HL-60/S4 treated with retinoic acid at 250 ng/mL for 4 days and 3 days (cell line): ENCODE measurements at regions not wholly inside any gene's neighbourhood (a gene's known extent, or its start where the extent isn't known, plus 50 kb on each side); places are given as distances from the start of the nearest gene placed in this dataset.
"Not testable (repeated sequence)": the region's sequence is repeated elsewhere in the genome, so short reads cannot be mapped to it uniquely, and the experiment has no call there.

ENCODE experiments used
- in situ Hi-C: fragments of 300-500 bp; cut with MboI; formaldehyde crosslinking; loops from 2 replicates; pipeline ENCODE4 v1.7.0; 2022; ENCODE audit warnings: low sequenced_read_pairs

DNA sequence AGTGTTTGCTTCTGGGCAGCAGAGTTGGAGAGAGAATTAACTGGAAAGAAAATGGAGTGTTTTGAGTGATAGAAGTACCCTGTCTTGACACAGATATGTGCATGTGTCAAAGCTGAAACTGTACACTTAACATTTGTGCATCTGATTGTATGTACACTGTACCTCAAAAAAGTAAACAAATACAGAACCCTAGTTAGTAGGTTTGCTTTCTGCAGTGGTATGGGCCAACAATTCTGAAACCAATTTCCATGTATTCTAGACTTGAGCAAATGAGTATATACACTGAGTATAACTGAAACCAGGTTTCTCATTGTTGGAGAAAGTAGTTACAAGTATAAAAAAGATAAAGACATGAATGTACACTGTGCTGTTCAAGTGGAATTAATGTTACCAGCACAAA is 52.4 kb downstream of the ELAPOR2 start:
- in situ Hi-C loops = no loop called here

DNA sequence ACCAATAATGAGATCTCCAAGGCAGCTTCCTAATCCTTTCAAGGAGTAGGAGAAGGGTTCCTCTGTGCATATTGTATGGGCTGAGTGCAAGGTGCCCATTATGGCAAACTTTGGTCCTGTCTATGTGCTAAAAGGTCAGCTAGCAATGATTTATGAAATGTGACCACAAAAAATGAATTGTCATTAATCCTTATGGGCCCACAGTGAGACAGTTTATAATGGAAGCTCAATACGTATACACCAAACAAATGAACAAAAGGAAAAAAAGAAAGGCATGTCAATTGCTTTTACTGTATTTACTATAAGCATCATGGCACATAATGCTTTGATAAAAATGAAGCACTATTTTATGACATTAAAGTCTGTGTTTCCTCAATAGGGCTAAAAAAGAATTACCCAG is 54.5 kb downstream of the ELAPOR2 start:
- in situ Hi-C loops = no loop called here

DNA sequence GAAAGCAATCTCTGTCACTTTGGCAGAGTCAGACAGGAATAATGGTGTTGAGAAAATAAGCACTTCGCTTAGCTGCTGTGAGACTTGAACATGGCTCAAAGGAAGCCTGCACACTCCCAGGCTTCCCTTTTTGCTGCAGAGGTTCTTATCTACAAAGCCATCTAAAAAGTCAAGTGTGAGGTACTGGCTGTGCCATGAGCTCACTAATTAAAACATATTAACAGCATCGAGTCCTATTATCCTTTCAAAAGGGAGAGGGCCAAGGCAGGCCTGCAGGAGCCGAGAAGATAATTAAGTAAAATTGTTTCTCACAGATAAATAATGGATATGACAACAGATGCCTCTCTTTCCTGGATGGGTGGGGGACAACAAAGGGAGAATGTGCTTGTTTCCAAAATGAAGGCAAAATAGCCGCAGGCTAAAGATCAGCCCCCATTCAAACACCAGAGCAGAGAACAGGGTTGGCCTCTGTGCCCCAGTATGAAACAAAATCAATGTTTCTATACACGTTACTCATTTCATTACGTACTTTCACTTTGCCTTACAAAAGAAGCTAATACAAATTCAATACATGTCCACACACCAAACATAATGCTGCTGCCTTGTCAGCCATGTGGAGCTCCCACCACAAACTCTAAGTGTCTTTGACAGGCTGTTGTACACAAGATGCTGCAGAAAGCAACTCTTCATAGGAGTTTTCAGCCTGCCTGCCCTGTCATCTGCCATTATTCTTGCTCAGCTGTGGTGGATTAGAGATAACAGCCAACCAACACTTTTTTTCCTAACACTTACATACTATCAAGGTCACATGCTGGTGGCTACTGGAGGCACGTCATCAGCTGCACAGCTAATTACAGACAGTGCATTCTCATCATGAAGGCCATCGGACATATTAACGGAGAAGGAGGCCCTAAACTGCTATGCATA is 55.3 kb downstream of the ELAPOR2 start:
- in situ Hi-C loops = no loop called here

DNA sequence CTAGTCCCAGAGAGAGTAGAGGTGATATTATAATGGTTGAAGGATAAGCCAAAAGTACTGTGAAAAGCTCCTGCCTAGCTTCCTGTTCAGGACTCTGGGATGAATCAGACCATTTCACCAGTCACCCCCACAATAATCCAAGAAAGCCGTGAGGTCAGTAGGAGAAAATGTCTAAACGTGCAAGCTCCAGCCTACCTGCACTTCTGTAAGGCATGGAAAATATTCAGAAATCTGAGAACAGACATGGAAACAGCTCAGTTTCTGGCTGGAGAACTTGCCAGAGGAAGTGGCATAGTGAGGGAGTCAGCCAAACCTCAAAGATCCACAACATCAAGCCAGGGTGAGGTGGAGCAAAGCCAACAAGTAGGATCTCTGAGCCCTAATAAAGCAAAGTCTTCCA is 58.2 kb downstream of the ELAPOR2 start:
- in situ Hi-C loops = no loop called here

DNA sequence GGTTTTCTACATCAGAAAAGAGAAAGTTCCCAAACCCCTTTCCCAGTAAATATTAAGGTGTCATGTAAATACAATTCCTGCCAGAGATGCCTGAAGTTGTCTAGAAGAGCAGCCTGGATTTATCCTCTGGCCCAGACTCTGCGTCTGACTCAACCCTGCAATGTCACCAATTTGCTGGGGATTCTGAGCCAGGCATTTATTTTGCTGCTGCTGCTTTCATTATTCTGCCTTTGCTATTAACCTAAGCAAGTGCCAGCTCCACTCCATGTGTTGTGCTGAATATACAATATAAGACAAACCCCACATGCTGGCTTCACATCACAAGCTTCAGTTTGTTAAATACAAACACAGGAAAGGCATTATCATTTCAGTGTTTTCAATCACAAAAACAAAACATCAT is 59.1 kb downstream of the ELAPOR2 start:
- in situ Hi-C loops = no loop called here

DNA sequence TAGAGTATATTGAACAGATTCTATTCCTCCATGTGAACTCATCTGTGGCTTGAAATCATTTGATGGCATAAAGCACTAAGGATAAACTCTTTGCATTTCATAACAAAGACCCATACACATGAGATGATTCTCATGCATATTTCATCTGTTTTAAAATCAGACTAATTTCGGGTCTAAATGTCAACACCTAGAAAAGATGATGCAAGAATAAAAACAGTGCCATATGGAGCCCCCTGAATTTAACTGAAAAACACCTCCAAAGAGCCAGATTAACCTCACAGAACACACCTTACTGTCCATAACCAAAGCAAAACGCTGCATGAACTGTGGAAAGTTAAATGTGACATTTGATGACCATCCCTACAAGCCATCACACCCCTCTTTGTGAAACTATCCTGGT is 59.7 kb downstream of the ELAPOR2 start:
- in situ Hi-C loops = no loop called here

DNA sequence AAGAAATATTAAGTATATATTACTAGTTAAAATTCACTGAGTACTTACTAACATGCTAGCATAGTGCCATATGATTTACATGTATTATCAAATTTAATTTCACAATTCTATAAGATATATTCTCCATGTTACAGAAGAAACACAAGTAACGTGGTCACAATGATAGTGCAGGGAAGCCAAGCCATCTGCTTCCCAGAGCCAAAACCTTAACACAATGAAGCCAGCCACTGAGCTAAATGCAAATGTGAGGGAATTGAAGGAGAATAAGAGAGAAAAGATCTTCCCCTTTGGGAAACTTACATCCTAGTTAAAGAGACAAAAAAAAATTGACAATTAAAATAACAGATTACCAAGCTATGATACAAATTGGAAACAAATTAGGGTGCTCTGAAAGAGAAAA is 63.6 kb downstream of the ELAPOR2 start:
- in situ Hi-C loops = no loop called here

DNA sequence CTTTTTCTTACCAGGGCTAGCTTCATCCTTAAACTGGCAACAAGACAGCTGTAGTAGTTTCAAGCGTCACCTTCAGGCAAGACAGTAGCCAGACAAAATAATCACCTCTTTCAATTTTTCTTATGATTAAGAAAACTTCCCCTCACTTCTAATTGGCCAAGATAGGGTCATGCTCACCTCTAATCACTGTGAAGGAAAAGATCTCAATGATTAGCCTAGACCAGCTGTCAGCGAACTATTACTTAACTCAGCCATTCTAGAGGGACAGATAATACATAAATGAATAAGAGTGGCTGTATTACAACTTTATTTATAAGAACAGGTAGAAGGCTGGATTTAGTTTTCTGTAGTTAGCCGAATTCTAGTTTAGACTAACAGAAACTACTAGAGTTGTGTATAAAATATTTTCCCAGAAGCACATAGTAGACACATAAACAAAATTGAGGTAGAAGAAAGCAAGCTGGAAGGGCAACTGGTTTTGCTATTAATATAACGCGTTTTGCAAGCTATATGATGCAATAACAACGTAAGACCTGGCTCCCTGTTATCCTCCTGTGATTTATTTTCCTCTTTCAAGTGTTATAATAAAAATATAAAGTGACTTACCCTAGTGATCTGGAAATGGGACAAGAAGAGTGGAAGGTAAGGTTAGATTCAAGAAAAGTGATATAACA is 64.3 kb downstream of the ELAPOR2 start:
- in situ Hi-C loops = no loop called here

DNA sequence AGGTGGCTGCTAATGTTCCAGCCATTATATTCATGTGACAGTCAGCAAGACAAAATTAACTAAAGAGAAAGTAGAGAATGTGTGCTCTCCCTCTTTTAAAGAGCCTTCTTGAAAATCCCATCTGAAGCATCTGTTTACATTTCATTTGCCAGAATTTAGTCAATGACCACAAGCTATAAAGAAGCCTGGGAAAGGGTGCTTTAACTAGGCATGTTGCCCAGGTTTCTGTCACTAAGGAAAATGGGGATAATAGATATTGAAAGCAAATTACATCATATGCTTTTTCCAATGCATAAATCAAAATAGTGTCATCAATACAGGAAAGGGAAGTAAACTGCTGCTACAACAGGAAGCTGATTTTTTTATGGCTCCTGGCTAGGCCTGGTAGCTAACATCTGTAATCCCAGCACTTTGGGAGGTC is 67.7 kb downstream of the ELAPOR2 start:
- in situ Hi-C loops = no loop called here

DNA sequence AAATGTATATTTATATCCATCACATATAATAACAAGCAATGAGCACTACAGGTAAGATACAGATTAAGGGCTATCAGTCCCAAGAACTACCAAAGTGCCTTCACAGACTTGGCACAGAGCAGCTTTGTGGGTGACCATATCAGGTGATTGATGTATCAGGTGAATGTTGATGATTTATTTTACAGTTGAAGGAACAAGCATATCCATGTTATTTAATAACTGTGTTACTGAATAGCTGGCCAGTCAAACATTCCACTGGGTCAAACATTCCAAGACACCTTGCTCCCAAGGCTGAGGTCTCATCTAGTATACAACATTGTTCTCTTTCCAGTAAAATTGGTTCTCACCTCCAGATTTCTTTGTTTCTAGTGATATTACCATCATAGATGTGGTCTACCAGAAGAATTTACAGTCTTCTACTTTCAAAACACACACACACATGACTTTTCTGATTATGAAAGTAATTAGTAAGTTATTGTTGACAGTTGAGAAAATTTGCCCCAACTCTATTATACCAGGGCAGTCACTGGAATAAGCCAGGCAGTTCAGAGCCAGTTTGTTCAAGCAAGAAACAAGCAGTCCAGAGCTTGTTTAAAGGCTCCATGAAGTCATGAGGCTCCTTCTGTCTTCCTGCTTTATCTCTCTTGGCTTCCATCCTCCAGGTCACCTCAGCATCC is 68.2 kb downstream of the ELAPOR2 start:
- in situ Hi-C loops = no loop called here

DNA sequence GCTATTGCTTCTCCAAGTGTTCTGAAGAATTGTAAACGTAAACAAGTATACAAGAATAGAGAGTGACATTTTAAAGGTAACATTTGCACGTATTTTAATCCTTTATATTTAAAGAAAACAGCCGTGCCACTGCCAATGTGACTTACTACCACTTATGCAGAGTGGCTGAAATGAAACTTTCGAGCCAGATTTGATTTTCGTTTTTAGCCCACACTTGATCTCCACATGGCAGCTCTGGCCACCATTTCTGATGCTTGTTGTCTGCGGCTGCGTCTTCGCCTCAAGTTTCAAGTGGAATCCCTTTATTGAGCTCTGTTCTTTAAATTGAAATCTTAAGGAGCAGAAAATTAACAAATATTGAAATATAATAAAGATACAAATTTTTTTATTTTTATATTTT is 70.0 kb downstream of the ELAPOR2 start:
- in situ Hi-C loops = no loop called here

DNA sequence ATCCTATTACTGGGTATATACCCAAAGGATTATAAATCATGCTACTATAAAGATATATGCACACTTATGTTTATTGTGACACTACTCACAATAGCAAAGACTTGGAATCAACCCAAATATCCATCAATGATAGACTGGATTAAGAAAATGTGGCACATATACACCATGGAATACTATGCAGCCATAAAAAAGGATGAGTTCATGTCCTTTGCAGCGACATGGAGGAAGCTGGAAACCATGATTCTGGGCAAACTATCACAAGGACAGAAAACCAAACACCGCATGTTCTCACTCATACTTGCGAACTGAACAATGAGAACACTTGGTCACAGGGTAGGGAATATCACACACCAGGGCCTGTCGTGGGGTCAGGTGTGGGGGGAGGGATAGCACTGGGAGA is 71.6 kb downstream of the ELAPOR2 start:
- in situ Hi-C loops = not testable (repeated sequence)

DNA sequence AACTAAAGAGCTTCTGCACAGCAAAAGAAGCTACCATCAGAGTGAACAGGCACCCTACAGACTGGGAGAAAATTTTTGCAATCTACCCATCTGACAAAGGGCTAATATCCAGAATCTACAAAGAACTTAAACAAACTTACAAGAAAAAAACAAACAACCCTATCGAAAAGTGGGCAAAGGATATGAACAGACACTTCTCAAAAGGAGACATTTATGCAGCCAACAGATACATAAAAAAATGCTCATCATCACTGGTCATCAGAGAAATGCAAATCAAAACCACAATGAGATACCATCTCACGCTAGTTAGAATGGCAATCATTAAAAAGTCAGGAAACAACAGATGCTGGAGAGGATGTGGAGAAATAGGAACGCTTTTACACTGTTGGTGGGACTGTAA is 72.1 kb downstream of the ELAPOR2 start:
- in situ Hi-C loops = not testable (repeated sequence)

DNA sequence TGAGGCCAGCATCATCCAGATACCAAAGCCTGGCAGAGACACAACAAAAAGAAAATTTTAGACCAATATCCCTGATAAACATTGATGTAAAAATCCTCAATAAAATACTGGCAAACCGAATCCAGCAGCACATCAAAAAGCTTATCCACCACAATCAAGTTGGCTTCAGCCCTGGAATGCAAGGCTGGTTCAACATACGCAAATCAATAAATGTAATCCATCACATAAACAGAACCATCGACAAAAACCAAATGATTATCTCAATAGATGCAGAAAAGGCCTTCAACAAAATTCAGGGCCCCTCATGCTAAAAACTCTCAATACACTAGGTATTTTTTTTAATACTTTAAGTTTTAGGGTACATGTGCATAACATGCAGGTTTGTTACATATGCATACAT is 74.1 kb downstream of the ELAPOR2 start:
- in situ Hi-C loops = not testable (repeated sequence)

DNA sequence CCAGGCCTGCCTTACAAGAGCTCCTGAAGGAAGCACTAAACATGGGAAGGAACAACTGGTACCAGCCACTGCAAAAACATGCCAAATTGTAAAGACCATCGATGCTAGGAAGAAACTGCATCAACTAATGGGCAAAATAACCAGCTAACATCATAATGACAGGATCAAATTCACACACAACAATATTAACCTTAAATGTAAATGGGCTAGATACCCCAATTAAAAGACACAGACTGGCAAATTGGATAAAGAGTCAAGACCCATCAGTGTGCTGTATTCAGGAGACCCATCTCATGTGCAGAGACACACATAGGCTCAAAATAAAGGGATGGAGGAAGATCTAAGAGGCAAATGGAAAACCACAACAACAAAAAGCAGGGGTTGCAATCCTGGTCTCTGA is 75.8 kb downstream of the ELAPOR2 start:
- in situ Hi-C loops = not testable (repeated sequence)

DNA sequence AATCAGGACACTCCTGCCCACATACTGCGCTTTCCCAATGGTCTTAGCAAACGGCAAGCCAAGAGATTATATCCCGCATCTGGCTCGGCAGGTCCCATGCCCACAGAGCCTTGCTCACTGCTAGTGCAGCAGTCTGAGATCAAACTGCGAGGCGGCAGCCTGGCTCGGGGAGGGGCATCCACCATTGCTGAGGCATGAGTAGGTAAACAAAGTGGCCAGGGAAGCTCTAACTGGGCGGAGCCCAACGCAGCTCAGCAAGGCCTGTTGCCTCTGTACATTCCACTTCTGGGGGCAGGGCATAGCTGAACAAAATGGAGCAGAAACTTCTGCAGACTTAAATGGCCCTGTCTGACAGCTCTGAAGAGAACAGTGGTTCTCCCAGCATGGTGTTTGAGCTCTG is 77.5 kb downstream of the ELAPOR2 start:
- in situ Hi-C loops = not testable (repeated sequence)

DNA sequence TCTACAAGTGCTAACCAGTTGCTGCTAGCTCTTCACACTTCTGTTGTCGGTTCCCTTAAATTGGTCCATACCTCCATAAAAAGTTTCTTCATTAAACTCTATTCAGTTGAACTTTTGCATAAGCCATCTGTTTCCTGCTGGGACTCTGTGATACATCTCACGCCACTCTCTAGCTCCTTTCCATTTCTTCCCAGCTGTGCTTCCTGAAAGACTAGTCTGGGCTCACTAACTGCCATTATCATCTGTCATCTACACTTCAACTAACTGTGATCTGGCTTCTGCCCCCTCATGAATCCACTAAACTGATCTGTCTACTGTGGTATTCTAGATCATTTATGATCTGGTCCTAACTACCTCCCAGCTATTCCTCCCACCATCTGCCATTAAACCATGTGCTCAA is 78.3 kb downstream of the ELAPOR2 start:
- in situ Hi-C loops = no loop called here

DNA sequence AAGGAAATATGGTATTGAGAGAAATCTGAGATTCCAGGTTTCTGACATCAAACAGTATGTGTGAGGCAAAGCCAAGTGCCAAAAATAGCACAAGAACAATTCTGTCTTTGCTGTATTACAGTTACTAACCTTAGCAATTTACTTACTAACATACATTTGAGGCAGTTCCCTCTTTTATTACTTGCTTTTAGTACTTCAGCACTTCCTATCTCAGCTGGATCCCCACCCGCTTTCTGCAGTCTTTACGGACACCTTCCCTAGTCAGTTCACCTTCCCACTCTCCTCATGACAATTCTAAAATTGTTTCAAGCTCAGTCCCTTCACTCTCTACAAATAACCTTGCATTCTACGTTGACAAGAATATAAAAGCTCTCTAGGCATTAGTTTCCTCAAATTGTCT is 79.2 kb downstream of the ELAPOR2 start:
- in situ Hi-C loops = no loop called here

DNA sequence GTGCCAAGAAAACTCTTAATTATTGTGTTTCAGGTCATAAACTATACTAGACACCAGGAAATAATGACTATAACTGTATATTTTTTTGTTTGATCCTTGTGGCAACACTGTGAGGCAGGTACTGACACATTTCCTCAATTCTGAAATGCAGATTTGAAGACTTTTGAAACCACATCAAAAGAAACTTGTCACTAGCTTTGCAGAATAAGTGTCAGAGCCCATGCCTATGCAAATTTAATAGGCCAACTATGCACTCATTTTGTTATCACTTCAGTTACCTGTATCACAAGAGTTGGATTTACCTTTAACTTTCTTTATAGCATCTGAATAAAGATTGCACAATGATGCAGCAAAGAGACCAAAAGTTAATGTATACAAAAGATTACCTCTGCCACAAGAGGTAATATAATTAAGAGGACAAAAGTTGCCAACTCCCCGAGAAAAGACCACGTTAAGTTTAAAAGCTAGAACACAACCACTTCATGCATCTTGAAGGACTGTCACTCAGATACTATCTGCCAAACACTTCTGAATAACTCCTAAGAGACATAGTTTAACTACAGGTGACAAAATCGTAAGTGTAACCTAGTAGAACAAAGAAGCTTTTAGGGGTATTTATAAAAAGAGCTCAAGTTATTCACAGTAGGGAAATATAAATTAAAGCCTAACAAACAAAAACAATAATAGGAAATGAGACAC is 80.5 kb downstream of the ELAPOR2 start:
- in situ Hi-C loops = no loop called here

DNA sequence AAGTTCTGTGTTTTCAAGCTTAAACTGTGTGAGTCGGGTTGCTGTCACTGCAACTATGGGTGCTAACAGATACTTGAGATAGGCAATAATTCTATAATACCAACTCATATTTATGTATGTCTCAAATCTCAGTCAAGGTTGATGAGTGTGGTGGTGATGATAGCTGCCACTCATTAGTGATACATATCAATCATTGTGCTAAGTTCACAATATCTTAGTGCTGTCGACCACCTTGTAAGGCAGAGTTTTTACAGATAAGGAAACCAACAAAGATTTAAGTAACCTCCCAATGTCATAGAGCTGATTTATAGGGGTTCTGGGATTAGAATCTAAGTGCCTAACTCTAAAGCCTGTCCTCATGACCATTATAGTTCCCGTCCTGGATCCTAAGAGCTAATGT is 82.5 kb downstream of the ELAPOR2 start:
- in situ Hi-C loops = no loop called here

DNA sequence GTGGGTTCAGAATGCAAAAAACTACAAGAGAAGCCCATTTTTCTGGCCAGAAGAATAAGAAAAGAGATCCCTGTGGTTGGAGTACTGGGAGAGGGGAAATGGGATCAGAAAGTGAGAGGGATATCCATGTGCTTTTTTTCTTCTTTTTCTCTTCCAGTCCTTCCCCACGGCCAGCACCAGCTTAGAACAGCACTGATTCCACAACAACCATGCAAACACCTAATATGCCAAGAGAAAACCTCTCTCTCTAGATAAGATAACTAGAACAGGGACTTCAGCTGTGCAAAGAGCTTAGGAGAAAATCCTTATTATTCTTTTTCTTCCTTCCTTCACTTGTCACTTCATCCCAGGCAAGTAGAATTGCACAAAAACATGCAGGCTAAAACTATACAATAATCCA is 83.5 kb downstream of the ELAPOR2 start:
- in situ Hi-C loops = no loop called here
